Iris pigment epithelial cell (primary cell): ENCODE measurements at regions not wholly inside any gene's neighbourhood (a gene's known extent, or its start where the extent isn't known, plus 50 kb on each side); places are given as distances from the start of the nearest gene placed in this dataset.
A peak's percentile ranks its signal among the peaks of the same experiment; 100 is the strongest.

Source experiments
- DNase-seq: peaks from one replicate; pipeline ENCODE4 v3.0.0-alpha.2; 2011; ENCODE audit warnings: low read depth

GRCh38 chr14:49527221-49527620, 59.0 kb downstream of the RPS29 start:
- no peak for DNase-seq

- DNase-seq, result no peak
These were observed 60.1 kb downstream of the RPS29 start for GRCh38 chr14:49526101-49526500.

DNA sequence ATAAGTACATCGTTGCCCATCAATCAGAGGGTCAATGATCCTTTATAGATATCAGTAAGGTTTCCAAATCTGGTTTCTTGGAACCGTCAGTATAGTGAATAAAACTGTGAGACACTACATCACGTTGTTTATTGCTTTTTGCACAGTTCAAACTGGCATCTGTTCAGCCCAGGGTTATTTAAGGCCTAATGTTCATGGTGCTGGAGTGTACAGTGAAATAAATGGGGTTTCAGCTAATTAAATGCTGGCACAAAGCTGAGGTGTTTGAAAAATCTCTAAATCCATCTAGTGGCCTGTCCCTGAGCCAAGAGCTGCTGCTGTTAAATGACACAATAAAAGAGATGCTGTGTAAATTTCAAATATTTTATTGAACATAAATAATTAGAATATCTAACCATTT, 69.9 kb downstream of the RPS29 start:
- no peak for DNase-seq

DNA sequence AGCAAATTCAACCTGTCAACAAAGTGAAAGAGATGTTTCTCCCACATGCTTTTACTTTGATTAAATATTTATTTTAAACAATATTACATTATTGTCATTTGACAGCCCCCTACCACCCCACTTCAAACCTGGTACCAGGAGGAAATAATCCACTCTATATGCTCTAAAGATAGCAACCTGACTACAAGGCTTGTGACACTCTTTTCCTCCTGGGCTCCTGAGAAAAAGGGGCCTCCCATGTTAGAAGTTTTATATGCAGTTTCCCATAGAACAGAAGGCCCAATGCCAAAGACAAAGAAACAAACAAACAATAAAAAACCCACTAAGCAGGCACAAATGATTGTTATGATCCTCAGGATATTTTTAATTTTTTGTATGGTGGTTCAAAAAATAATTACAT, 73.6 kb downstream of the RPS29 start:
- no peak for DNase-seq

GRCh38 chr14:49512147-49512551, 74.0 kb downstream of the RPS29 start:
- peak; percentile 40 for DNase-seq

- no peak for DNase-seq
These were observed 78.1 kb downstream of the RPS29 start for GRCh38 chr14:49508124-49508523.

DNA sequence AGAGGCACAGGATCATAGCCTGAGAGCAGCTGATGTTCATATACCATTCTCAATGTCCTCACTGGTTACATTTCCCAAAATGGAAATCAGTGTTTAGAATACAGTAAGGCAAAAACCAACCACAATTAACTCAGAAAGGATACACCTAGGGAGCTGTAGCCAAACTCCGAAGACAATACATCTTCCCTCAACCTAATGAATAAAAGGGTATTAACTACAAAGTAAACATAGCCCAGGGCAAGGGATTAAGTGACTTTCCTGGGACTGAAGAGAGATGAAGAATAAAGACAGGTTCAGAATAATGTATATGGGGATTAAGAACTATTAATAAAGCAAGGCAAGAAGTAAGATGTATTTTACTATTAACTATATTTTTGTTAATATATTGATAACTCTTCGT, 79.5 kb downstream of the RPS29 start:
- DNase-seq, result no peak

DNA sequence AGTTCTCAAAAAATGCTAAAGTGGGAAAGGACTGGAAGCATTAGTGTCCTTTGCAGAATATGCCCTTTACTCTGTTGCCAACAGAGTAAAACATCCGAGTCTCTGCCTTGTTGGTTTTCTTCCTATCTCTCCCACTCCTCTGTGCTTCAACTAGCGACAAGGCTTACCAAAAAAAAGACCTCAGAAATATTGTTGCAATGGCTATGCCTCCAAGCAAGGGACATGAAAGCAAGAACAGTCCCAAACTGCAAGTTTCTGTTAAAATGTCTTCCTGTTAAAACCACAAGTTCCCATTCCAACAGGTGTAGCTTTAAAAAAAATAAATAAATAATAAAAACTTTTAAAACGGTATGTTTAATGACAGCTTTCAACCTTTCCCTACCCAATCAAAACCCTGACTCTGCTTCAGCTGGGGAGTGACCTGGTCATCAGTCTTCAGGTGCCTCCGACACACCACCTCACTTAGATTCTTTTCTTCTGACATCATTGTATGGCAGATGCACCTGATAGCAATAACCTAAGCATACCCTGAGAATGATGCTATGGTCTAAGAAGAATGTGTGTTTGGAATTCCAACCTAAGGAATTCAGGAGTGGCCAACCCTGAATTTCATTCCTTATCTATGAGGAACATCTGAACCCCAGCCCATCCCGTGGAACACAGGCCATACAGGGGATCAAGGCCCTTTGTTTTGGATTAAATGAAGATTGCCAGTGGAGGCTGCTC, 81.0 kb downstream of the RPS29 start:
- peak; percentile 2 for DNase-seq

DNA sequence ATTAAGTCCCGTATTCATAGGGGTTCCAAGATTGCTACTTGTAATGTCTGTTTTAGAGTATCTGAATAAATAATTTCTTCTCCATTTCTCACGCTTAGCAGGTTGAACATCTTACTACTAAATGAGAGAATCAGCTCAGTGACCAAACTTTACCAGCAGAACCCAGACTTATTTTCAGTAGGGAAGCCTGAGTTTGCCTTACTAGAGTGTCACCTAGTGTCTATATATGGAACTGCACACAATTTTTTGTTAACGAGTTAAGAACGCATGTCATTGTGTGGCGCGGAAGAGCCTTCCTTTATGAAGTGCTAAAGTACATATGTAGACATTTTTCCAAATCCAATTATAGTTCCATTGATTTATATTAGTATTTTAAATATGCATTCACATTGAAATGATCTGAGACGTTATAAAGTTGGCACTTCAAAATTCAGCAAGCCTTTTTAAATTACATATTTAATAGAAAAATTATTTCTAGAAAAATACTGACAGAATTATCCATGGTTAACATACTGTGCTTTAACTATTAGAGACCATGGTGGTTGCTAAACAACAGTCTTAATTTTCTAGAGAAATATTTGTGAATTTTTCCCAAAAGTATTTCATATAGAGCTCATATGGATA, 88.3 kb downstream of the RPS29 start:
- DNase-seq, result peak; percentile 74

DNA sequence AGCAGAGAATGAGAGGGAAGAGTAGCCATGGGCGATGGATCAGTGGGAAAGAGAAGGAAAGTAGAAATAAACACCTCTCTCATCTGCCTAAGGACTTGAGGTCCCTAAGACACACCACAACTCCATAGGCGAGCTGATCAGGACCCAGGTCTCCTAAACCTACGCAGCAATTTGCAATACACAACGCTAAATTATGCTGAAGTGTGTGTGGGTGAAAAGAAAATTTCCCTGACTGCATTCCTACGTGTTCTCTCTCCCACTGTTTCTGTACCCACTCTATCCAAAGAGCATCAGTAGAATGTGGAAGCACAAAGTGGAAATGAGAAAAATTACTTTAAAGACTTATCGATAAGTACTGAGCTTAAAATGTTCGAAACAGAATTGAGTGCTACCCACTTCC, 88.9 kb downstream of the RPS29 start:
- DNase-seq, result no peak

DNA sequence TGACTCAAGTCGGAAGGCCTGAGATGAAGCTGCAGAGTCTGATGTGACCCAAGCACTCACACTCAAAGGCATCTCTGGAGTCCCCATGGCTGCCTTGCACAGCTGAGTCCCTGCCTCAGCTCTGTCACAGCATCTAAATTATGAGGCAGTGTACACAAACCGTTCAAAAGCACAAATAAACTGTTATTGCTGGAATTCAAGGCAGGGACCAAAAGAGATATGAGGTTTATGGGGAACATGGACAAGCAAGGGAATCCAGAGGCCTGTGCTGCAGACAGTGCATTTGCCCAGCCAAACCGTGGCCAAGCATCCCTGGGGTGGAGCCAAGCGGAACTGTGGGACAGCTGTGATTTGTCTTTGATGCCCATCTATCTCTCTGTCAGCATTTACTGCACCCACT, 91.3 kb downstream of the RPS29 start:
- no peak for DNase-seq

GRCh38 chr14:49493557-49493956, 92.6 kb downstream of the RPS29 start:
- DNase-seq, result no peak

- DNase-seq, result no peak
These were observed 94.0 kb downstream of the RPS29 start for GRCh38 chr14:49492151-49492550.

- no peak for DNase-seq
These were observed 96.8 kb downstream of the RPS29 start for GRCh38 chr14:49489341-49489740.

DNA sequence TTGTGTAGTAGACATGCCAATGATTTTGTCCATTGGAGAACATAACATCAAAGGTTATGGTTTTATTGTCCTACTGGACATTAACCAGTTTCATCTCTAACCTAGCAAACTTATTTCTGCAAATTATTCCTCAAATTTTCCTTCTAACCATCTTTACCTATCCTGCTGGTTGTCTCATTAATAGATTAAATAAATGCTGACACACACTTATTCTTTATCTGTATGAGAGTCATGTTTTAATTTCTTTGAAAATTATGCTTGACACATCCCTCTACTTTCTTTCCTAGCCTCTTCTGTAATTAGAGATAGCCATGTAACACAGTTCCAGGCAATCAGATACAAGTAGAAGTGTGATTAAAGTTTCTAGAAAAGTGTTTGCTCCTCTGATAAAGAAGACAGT, 98.9 kb downstream of the RPS29 start:
- no peak for DNase-seq

DNA sequence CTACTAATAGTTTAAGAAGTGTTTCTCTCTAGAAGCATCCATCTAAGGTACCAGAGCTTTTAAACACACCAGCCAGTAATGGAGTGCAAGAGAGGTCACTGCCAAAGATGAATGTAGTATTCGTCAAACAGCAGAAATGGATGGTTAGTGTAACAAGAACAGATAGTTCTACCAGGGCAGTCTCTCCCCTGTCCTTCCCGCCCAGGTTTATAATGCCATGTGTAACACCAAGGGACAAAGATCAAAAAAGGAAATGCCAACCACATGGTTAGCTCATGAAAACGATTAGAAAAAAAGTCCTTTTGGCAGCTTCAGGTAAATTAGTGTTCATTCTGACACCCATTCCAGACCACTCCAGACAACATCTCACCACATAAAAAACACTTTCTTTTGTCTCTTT, 100.9 kb downstream of the RPS29 start:
- DNase-seq, result no peak

DNA sequence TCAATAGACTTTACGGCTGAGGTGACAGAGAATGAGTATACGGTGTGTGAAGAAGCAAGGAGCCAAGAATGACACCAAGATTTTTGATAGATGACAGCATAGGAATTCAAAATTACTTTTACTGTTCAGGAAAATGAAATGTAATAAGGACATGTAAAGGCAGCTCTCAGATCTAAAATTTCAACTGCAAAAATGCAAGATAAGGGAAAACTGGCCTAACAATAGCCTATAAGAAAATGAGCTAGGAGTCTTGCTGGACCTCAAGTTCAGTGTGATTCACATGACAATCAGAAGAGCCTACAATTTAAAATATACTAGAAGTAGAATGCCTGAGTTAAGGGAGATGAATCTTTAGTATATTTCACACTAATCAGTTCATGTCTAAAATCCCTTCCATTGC, 102.0 kb downstream of the RPS29 start:
- no peak for DNase-seq

GRCh38 chr14:49483268-49483667, 102.9 kb downstream of the RPS29 start:
- DNase-seq, result no peak

- no peak for DNase-seq
These were observed 105.1 kb downstream of the RPS29 start for GRCh38 chr14:49480979-49481498.

- no peak for DNase-seq
These were observed 106.0 kb downstream of the RPS29 start for GRCh38 chr14:49480053-49480760.

DNA sequence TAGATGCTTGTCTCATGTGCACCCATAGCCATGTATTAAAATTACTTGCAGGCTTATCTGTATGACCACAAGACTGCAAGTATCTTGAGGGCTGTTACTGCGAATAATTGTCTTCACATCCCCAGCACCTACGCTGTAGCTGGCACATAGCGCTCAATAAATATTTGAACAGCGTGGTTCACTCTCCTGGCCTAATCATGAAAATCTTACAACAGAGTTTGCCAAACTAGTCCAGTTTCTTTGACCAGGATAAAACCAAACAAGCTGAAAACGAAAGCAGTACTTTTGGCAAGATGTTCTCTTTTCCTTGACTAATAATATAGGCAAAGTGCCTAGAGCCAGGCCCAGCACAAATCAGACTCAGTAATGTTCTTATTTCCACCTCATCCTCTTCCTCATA, 106.7 kb downstream of the RPS29 start:
- DNase-seq, result no peak

DNA sequence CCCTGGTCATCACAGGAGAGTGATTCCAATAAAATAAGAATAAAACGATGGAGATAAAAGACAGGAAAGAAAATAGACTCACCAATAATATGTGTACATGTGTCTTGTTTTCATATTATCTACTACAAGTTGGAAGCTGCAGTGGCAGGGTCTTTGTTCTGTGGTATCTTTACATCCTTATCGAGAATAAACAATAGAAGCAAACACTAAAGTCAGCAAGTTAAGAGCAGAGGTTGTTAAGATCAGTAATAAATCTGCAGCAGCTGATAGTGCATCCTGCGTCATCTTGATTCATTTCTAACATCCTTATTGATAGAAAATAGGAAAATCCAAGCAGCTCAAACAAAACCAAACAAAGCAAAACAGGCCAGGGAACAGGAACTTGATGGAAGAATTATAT, 107.4 kb downstream of the RPS29 start:
- DNase-seq, result no peak

GRCh38 chr14:49467091-49467490, 119.1 kb downstream of the RPS29 start:
- no peak for DNase-seq
